Erythroblast (primary cell): ENCODE measurements at regions not wholly inside any gene's neighbourhood (a gene's known extent, or its start where the extent isn't known, plus 50 kb on each side); places are given as distances from the start of the nearest gene placed in this dataset.

Experiments
- GATA1 ChIP-seq: IDR thresholded peaks from 2 replicates; pipeline ENCODE4 v1.6.1; 2011; ENCODE audit warnings: low read depth, mild to moderate bottlenecking, control low read depth, low read length, moderate library complexity
- POLR2A ChIP-seq: IDR thresholded peaks from 2 replicates; pipeline ENCODE4 v1.6.1; 2011; ENCODE audit warnings: mild to moderate bottlenecking, low read length

- TF ChIP-seq POLR2A (no peak), GATA1 (no peak)
These were observed 204.8 kb upstream of the PIK3R1 start for GRCh38 chr5:68010740-68011139.
